Smooth muscle cell (in vitro differentiated cells): ENCODE measurements at regions not wholly inside any gene's neighbourhood (a gene's known extent, or its start where the extent isn't known, plus 50 kb on each side); places are given as distances from the start of the nearest gene placed in this dataset.
A peak's percentile ranks its signal among the peaks of the same experiment; 100 is the strongest.

ENCODE experiments used
- DNase-seq: peaks from one replicate; lab custom pipeline; 2025; ENCODE audit not compliant: unreplicated experiment; lab: John Stamatoyannopoulos, UW
- H2AFZ ChIP-seq: fragments of 200-600 bp; sonication (generic); 2 replicates; pipeline ENCODE4 v1.6.0; 2016; ENCODE audit warnings: antibody characterized with exemption, low read depth, mild to moderate bottlenecking
- H3F3A ChIP-seq: fragments of 200-600 bp; sonication (generic); 2 replicates; pipeline ENCODE4 v1.6.0; 2017; ENCODE audit warnings: antibody characterized with exemption, low read depth
- H3K27ac ChIP-seq: fragments of 200-600 bp; sonication (generic); 2 replicates; pipeline ENCODE4 v1.5.1; 2016; ENCODE audit warnings: low read depth, mild to moderate bottlenecking
- H3K27me3 ChIP-seq: fragments of 200-600 bp; sonication (generic); 2 replicates; pipeline ENCODE4 v1.6.1; 2016; ENCODE audit warnings: low read depth, mild to moderate bottlenecking
- H3K36me3 ChIP-seq: fragments of 200-600 bp; sonication (generic); 2 replicates; pipeline ENCODE4 v1.5.1; 2016; ENCODE audit warnings: low read depth
- H3K4me1 ChIP-seq: fragments of 200-600 bp; sonication (generic); 2 replicates; pipeline ENCODE4 v1.5.1; 2016; ENCODE audit warnings: low read depth
- H3K4me2 ChIP-seq: fragments of 200-600 bp; sonication (generic); 2 replicates; pipeline ENCODE4 v1.6.0; 2016; ENCODE audit warnings: mild to moderate bottlenecking
- H3K4me3 ChIP-seq: fragments of 200-600 bp; sonication (generic); 2 replicates; pipeline ENCODE4 v1.5.1; 2016; ENCODE audit warnings: mild to moderate bottlenecking
- H3K79me2 ChIP-seq: fragments of 200-600 bp; sonication (generic); 2 replicates; pipeline ENCODE4 v1.6.0; 2016; ENCODE audit warnings: low read depth, mild to moderate bottlenecking
- H3K9ac ChIP-seq: fragments of 200-600 bp; sonication (generic); 2 replicates; pipeline ENCODE4 v1.6.0; 2016; ENCODE audit warnings: low read depth
- H3K9me3 ChIP-seq: fragments of 200-600 bp; sonication (generic); replicated peaks from 2 replicates; pipeline ENCODE4 v1.5.1; 2016; ENCODE audit warnings: low read depth
- H4K20me1 ChIP-seq: fragments of 200-600 bp; sonication (generic); 2 replicates; pipeline ENCODE4 v1.6.0; 2016; ENCODE audit warnings: low read depth
- WGBS: methylation state at CpG from one replicate; pipeline ENCODE4 v1.1.7; 2016; ENCODE audit warnings: low lambda C conversion rate; 5-methylcytosine and 5-hydroxymethylcytosine counted together
- TF ChIP-seq, protein P1 (sequence below): fragments of 200-600 bp; sonication (generic); IDR thresholded peaks from 2 replicates; pipeline ENCODE4 v1.5.1; 2017; ENCODE audit warnings: borderline replicate concordance, mild to moderate bottlenecking, antibody characterized with exemption; ENCODE audit not compliant: insufficient read depth, poor library complexity, severe bottlenecking

GRCh38 chr1:87730274-87731216 is 401.9 kb downstream of the LMO4 start:
- TF ChIP-seq, protein P1, sequence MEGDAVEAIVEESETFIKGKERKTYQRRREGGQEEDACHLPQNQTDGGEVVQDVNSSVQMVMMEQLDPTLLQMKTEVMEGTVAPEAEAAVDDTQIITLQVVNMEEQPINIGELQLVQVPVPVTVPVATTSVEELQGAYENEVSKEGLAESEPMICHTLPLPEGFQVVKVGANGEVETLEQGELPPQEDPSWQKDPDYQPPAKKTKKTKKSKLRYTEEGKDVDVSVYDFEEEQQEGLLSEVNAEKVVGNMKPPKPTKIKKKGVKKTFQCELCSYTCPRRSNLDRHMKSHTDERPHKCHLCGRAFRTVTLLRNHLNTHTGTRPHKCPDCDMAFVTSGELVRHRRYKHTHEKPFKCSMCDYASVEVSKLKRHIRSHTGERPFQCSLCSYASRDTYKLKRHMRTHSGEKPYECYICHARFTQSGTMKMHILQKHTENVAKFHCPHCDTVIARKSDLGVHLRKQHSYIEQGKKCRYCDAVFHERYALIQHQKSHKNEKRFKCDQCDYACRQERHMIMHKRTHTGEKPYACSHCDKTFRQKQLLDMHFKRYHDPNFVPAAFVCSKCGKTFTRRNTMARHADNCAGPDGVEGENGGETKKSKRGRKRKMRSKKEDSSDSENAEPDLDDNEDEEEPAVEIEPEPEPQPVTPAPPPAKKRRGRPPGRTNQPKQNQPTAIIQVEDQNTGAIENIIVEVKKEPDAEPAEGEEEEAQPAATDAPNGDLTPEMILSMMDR: no peak
- no peak for DNase-seq
- peak overlapping the region; percentile 47 for H3K4me2 ChIP-seq

DNA sequence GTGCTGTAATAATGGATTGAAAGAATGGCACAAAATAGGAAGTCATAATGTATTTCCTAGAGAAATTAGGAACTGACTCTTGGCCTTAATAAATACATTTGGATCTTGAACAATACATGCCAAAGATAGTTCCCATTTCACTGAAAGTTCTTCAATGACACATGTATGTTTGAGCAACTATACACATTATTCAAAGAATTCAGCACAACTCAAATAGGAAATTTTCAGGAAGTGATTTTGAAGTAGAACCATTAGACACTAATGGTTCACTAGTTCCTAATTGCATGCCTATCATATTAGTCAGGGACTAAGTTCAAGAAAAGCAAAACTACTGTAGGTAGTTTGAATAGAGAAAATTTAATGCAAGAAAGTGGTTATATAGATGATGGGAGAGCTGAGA is 404.7 kb downstream of the LMO4 start:
- Histone ChIP-seq H3K79me2 (no peaks in the 10 kb centered on the region), H3K27ac (no peak overlapping the region), H3K27me3 (no peaks in the 10 kb centered on the region), H3K9me3 (no peaks in the 10 kb centered on the region), H3K4me1 (no peaks in the 10 kb centered on the region), H2AFZ (no peak overlapping the region), H3K4me2 (no peak overlapping the region), H3K9ac (no peak overlapping the region), H3K36me3 (no peaks in the 10 kb centered on the region), H4K20me1 (no peaks in the 10 kb centered on the region), H3K4me3 (no peak overlapping the region), H3F3A (no peaks in the 10 kb centered on the region)
- TF ChIP-seq, protein P1: no peak
- DNase-seq: no peak

More at GRCh38 chr1:87730274-87731216, 401.9 kb downstream of the LMO4 start:
- Histone ChIP-seq H3F3A (peaks cover 9% of the 10 kb centered on the region), H3K4me1 (no peaks in the 10 kb centered on the region), H3K9ac (no peak overlapping the region), H3K27me3 (no peaks in the 10 kb centered on the region), H3K36me3 (no peaks in the 10 kb centered on the region), H3K4me3 (no peak overlapping the region), H3K9me3 (no peaks in the 10 kb centered on the region), H3K27ac (peak overlapping the region; percentile 60), H2AFZ (peak overlapping the region; percentile 78), H3K79me2 (no peaks in the 10 kb centered on the region), H4K20me1 (no peaks in the 10 kb centered on the region)
- WGBS: 36% methylated on average over 9 of the region's 9 CpGs

DNA sequence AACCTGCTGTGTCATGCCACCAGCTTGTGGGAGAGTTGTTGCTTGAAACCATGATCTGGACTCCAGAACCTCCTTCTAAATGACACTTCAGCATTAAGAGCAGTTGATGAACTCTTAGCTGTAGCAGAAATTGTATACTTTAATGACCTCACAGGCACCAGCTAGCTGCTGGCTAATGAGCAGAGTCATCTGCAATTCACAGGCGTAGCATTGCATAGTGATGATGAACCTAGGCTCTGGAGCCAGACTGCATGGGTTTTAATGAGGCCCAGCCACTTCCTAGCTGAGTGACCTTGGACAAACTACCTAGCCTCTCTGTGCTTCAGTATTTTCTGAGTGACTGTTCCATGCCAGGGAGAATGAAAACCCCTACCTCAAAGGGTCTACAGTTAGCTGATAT is 407.1 kb downstream of the LMO4 start:
- H3K27me3 ChIP-seq: no peaks in the 10 kb centered on the region
- peak overlapping the region; percentile 52 for H2AFZ ChIP-seq
- DNase-seq: no peak
- H3K27ac ChIP-seq: no peak overlapping the region
- H3K4me2 ChIP-seq: no peak overlapping the region
- TF ChIP-seq, protein P1: no peak
- 35% methylated on average over 1 of the region's 1 CpG for WGBS
- H3F3A ChIP-seq: no peaks in the 10 kb centered on the region
- H3K4me1 ChIP-seq: no peaks in the 10 kb centered on the region
- H4K20me1 ChIP-seq: no peaks in the 10 kb centered on the region
- H3K9ac ChIP-seq: no peak overlapping the region
- no peak overlapping the region for H3K4me3 ChIP-seq
- no peaks in the 10 kb centered on the region for H3K9me3 ChIP-seq
- H3K79me2 ChIP-seq: no peaks in the 10 kb centered on the region
- H3K36me3 ChIP-seq: no peaks in the 10 kb centered on the region

DNA sequence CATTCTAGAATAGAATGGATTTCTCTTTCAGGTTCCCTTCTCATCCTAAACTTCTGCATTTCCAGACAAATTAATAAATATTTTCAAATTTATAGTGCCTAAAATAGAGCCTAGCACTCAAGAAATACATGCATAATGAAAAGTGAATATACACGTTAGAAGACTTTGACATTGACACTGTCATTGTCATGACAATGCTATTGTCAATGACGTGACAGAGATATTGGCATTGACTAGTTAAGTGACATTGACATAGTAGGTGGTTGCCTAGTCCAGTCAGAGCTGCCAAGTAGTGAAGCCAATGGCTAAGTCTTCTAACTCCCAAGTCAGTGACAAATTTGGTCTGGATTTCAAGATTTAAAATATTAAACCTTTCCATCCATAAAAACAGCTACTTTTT is 410.5 kb downstream of the LMO4 start:
- WGBS: 93% methylated on average over 2 of the region's 2 CpGs
- H4K20me1 ChIP-seq: no peaks in the 10 kb centered on the region

More for the DNA sequence above, 410.5 kb downstream of the LMO4 start:
- TF ChIP-seq, protein P1: no peak
- H3K9ac ChIP-seq: no peak overlapping the region
- no peak overlapping the region for H3K4me2 ChIP-seq
- H3K36me3 ChIP-seq: no peaks in the 10 kb centered on the region
- no peak overlapping the region for H2AFZ ChIP-seq
- H3K4me3 ChIP-seq: no peak overlapping the region
- no peak overlapping the region for H3K27ac ChIP-seq
- no peaks in the 10 kb centered on the region for H3F3A ChIP-seq
- H3K79me2 ChIP-seq: no peaks in the 10 kb centered on the region
- no peak for DNase-seq
- no peaks in the 10 kb centered on the region for H3K4me1 ChIP-seq
- no peaks in the 10 kb centered on the region for H3K27me3 ChIP-seq
- no peaks in the 10 kb centered on the region for H3K9me3 ChIP-seq
